ENCODE measurements at regions not wholly inside any gene's neighbourhood (a gene's known extent, or its start where the extent isn't known, plus 50 kb on each side); places are given as distances from the start of the nearest gene placed in this dataset.

- TF ChIP-seq EZH2 (IDR thresholded peaks at IDR 0.05; ENCODE audit: insufficient read depth, poor library complexity, severe bottlenecking) (no peak), EZH2phosphoT487 (IDR thresholded peaks at IDR 0.05; ENCODE audit: insufficient read depth, low read depth) (no peak)
These were observed 980.1 kb upstream of the WWC1 start for GRCh38 chr5:167311340-167311739.
